ENCODE measurements at regions not wholly inside any gene's neighbourhood (a gene's known extent, or its start where the extent isn't known, plus 50 kb on each side); places are given as distances from the start of the nearest gene placed in this dataset.

GRCh38 chr10:108230478-108231170, 1066.1 kb upstream of the SORCS1 start:
- no peak for DNase-seq (ENCODE audit: low spot score)

DNA sequence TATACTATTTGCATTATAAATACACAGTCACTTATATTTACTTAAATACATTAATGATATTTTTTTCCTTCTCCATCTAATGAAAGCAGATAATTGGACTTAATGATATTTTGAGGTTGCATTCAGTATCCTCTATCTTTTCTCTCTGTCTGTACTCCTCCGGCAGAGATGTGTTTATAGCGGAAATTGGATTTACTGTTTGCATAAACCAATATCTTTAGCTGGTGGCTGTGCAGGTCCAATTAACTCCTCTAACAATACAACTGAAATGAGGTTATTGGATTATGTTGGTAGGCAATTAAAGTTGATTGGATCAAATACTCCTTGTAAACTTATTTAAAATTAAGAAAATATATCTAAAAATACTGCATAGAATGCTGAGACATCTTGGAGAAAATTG, 1044.2 kb upstream of the SORCS1 start:
- no peak for DNase-seq (ENCODE audit: low spot score)

GRCh38 chr10:108208038-108208437, 1043.5 kb upstream of the SORCS1 start:
- DNase-seq (ENCODE audit: low spot score), result no peak

- DNase-seq (ENCODE audit: low spot score), result peak; percentile 37
Measured at GRCh38 chr10:108204528-108205305, 1040.2 kb upstream of the SORCS1 start.

DNA sequence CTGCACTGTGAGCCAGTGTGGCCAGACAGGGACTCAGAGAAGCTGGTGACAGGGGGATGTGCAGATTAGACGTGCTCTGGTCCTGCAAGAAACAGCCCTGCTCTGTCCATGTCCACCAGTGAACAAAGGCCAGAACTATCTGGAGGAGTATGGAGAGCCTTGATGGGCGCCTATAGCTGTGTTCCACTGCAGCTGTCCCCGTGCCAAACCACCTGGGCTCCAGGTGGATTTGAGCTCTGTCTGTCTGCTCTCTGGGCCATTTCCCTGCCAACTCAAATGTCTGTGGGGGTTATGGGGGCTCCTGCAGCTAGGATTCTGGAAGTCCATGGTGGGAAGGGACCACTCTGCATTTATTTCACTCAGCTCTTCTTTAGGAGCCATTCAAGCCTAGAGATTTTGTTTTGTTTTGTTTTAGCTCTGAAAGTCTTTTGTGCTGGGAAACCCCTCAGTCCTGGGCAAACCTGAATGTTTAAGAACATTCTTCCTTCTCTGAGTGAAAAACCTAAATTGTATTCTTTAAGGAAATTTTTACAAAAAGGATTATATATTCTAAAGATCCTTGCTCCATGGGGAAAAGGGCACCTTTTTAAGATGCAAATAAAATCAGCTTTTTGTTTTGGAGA, 1039.5 kb upstream of the SORCS1 start:
- no peak for DNase-seq (ENCODE audit: low spot score)

- no peak for DNase-seq (ENCODE audit: low spot score)
Measured at GRCh38 chr10:108187408-108188012, 1023.0 kb upstream of the SORCS1 start.

- DNase-seq (ENCODE audit: low spot score), result no peak
Measured at GRCh38 chr10:108184114-108184513, 1019.6 kb upstream of the SORCS1 start.

DNA sequence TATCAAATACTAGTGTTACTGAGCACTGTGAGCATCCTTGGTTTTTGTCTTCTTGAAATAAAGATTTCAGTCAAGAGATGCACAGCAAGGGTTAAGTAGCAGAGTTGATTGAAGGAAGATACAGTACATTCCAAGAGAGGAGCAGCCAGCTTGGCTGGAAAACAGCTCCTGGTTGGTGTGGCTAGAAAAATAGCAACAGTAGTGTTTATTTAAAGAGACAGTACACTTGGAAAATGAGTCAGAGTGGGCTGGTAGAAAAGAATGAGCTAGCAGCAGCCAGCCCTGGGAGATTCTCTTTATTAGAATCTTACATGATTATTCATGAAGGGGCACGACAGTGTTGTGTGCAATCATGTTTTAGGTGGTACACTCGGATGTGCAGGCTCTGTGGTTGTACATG, 1016.4 kb upstream of the SORCS1 start:
- peak; percentile 11 for DNase-seq (ENCODE audit: low spot score)

GRCh38 chr10:108169846-108170245, 1005.3 kb upstream of the SORCS1 start:
- no peak for DNase-seq (ENCODE audit: low spot score)

GRCh38 chr10:108167766-108168165, 1003.3 kb upstream of the SORCS1 start:
- DNase-seq (ENCODE audit: low spot score), result no peak

DNA sequence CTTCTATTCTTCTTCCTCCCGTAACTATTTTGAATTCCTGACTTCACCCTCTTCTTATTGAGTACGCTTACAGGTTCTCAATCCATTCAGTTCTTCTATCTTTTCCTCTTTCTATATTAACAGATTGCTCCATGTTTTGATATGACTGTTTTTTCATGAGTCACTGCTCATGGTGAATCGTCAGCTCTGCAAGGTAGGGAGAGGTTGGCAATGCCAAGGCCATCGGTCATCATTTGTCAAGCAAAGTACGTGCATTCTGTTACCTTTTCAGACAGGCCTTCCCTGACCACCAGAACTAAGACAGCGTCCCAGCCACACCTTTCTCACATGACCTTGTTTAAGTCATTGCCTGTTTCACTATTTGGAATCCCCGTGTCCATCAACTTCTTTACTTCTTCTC, 1001.9 kb upstream of the SORCS1 start:
- peak; percentile 81 for DNase-seq (ENCODE audit: low spot score)

- DNase-seq (ENCODE audit: low spot score), result no peak
Measured at GRCh38 chr10:108147346-108147745, 982.8 kb upstream of the SORCS1 start.

GRCh38 chr10:108141064-108141463, 976.6 kb upstream of the SORCS1 start:
- no peak for DNase-seq (ENCODE audit: low spot score)

GRCh38 chr10:108132303-108132702, 967.8 kb upstream of the SORCS1 start:
- no peak for DNase-seq (ENCODE audit: low spot score)

- no peak for DNase-seq (ENCODE audit: low spot score)
Measured at GRCh38 chr10:108130575-108130974, 966.1 kb upstream of the SORCS1 start.

GRCh38 chr10:108112218-108112617, 947.7 kb upstream of the SORCS1 start:
- DNase-seq (ENCODE audit: low spot score), result peak; percentile 2

DNA sequence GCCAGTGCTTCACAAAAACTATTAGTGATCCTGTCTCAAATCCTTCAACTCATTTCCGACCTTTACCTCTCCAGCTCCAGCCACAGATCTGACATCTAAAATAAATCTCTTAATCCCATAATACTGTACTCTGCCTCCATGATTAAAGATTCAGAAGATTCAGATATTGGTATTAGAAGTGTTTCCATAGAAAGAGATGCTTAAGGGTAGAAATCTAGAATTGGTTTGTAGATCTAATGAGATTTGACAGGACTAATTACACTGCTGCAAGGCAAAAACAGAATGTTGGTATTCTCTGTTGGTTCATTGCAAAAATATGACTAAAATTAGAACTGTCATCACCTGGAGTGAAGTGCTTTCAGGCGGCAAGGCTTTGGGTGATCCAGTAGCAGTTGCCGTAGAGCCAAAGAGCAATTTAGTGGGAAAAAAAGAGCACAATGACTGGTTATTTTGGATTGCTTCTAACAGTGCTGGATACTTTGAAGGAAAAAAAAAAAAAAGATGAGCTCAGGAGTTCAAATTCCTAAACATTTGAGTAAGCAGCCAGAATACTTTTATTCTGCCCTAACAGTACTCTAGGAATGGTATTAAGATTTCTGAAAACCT, 940.1 kb upstream of the SORCS1 start:
- no peak for DNase-seq (ENCODE audit: low spot score)

- no peak for DNase-seq (ENCODE audit: low spot score)
Measured at GRCh38 chr10:108097258-108097657, 932.8 kb upstream of the SORCS1 start.

GRCh38 chr10:108095932-108096925, 931.7 kb upstream of the SORCS1 start:
- no peak for DNase-seq (ENCODE audit: low spot score)

DNA sequence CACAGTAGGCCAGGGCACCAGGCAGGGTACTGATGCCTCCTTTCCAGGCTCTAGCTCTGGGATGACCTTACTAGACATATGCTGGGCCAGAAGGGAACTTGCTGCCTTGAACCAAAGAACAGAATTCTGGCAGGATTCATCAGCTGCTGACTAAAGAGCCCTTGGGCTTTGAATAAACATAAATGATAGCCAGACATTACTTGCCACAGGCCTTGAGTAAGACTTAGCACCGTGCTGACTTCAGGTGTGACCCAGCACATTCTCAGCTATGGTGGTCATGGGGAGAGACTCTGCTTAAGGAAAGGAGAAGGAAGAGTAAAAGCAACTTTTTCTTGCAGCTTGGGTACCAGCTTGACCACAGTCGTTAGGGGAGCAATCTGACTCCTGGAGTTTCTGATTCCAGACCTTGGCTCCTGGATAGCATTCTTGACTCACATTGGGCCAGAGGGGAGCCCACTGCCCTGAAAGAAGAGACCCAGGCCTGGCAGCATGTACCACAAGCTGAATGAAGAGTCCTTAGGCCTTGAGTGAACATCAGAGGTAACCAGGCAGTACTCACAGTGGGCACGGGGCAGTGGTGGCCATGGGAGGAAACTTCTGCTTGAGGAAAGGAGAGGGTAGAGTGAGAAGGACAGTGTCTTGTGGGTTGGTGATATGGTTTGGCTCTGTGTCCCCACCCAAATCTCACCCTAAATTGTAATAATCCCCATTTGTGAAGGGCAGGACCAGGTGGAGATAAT, 926.1 kb upstream of the SORCS1 start:
- no peak for DNase-seq (ENCODE audit: low spot score)

Measured in kidney tubule cell (primary cell).